OCI-LY3 (cell line): ENCODE measurements at regions not wholly inside any gene's neighbourhood (a gene's known extent, or its start where the extent isn't known, plus 50 kb on each side); places are given as distances from the start of the nearest gene placed in this dataset.

Source experiments
- CTCF ChIP-seq: fragments of 200-600, 300-600 bp; sonication (generic); IDR thresholded peaks from 2 replicates; pipeline ENCODE4 v1.5.1; 2014; ENCODE audit warnings: antibody characterized with exemption, low read length, low read depth
- EZH2phosphoT487 ChIP-seq: fragments of 200-600 bp; shearing (Covaris generic); IDR thresholded peaks from 2 replicates; pipeline ENCODE4 v1.6.1; 2018; ENCODE audit warnings: antibody characterized with exemption, mixed run types, low read depth

DNA sequence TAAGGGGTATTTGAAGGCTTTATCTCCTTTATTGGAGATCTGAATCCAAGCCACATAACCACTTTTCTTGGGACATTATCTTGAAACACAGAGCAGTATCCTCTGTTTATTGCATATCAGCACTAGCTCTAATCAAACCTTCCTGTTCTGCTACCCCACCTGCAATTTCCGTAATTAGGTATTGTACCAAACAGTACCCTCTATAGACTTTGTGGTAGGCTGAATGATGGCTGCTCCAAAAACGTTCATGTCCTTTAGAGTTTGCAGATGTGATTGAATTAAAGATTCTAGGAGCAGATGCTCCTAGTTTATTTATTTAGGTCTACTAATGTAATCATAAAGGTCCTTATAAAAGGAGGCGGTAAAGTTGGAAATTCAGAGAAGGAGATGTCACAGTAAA lies 573.0 kb upstream of the ATXN7L3B start:
- TF ChIP-seq CTCF (no peak), EZH2phosphoT487 (no peak)
